K562 (cell line): ENCODE measurements at regions not wholly inside any gene's neighbourhood (a gene's known extent, or its start where the extent isn't known, plus 50 kb on each side); places are given as distances from the start of the nearest gene placed in this dataset.

Experiments used
- MGA ChIP-seq: fragments of 450-650 bp; IDR thresholded peaks from 2 replicates; pipeline ENCODE4 v1.6.1; 2016; ENCODE audit warnings: mild to moderate bottlenecking, moderate library complexity

- no peak for TF ChIP-seq MGA
Observed at GRCh38 chr5:4384649-4385048, 755.5 kb upstream of the ADAMTS16 start (continued).
